Inflammatory macrophage treated with lipopolysaccharide for 1 hour (primary cell): ENCODE measurements at regions not wholly inside any gene's neighbourhood (a gene's known extent, or its start where the extent isn't known, plus 50 kb on each side); places are given as distances from the start of the nearest gene placed in this dataset.
"Not testable (repeated sequence)": the region's sequence is repeated elsewhere in the genome, so short reads cannot be mapped to it uniquely, and the experiment has no call there.

Experiments
- DNase-seq, 2 donors: peaks; one replicate each; pipeline ENCODE4 v3.0.0-alpha.2; 2020 to 2022

DNA sequence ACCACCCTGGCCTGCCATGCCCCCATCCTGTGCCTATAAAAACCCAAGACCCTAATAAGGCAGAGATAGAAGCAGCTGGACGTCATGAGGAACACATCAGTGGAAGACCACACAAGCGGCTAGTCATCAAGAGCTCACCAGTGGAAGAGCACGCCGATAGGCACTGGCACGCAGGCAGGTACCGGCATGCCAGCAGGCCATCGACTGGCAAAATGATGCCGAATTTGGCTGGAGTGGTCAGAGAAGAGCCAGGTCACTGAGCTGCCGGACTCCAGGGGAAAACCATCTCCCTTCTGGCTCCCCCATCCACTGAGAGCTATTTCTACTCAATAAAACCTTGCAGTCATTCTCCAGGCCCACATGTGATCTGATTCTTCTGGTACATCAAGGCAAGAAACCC lies 227.6 kb upstream of the EXOC2 start:
- DNase-seq, result no peak

- DNase-seq, result no peak
Observed at GRCh38 chr6:919500-919899, 226.6 kb upstream of the EXOC2 start.

DNA sequence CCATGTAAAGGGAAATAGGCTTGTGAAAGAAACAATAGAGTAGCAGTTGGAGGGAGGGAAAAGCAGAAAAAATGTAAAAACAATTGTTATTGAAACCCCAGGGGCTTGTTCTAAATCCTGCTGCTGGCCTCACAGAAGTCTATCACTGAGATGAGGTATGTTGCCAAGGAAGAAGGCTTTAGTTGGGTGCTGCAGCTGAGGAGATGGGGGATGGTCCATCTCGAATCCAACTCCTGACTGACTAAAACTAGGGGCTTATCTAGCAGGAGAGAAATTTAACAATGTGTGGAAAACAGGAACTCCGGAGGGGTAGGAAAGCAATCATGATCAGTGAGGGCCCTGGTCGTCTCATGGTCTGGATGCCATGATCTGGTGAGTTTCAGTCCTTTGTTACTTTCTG lies 225.0 kb upstream of the EXOC2 start:
- no peak for DNase-seq

DNA sequence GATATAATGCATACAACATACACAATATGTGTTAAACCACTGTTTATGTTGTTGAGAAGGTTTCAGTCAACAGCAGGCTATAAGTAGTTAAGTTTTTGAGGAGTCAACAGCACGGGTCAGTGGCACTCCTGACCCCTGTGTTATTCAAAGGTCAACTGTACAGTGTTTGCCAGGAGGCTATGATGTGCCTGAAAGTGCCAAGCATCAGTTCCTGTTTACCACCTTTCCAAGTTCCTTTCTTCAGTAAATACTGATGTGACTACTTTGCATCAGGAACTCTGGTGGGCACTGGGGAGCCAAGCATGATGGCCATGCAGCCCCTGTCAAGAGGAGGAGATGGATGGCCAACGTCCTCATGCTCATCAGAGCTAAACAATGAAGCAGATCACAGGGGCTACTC lies 224.4 kb upstream of the EXOC2 start:
- no peak for DNase-seq

- DNase-seq, result no peak
Observed at GRCh38 chr6:916131-916530, 223.2 kb upstream of the EXOC2 start.

DNA sequence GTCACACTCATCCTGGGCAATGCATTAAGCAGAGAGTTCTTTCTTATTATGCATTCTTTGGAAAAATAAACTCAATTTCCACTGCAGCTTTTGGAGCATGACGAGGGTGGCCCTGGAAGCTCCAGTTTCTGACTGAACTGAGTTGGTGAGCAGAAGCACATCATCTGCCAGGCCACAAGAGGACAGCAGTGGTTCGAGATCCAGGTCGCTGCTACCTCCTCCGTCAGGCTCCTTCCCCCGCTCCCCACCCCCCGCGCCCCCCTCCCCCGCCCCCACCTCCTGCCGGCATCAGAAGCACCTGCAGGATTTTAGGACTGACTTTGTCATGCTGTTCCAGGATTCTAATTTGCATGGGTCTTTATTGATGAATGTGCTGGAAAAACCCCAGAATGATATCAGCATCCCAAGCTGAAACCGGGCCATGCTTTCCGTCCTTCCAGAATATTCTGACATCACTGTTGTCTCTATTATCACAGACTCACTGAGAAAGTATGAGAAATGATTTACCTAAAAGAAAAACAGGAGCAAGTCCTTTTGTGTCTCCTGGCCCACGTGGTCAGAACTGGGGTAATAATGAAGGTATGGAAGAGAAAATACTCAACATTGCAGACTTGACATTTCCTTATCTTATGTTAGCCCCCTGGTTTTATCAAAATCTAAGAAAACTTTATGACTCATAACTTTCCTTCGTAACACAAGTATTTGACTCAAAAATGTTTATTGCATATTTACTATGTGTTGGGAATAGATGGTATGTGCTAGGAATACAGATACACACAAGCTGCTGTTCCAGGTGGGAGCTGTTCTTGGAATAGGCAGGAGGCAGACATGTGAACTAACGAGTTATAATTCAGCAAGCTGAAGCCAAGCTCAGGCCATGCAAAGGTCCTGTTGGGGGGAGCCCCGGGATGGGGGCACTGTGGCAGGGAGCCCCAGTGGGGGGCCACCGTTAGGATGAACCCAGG lies 220.2 kb upstream of the EXOC2 start:
- no peak for DNase-seq

GRCh38 chr6:907928-908327 lies 215.0 kb upstream of the EXOC2 start:
- no peak for DNase-seq

- no peak for DNase-seq
Observed at GRCh38 chr6:906920-907319, 214.0 kb upstream of the EXOC2 start.

- DNase-seq, result no peak
Observed at GRCh38 chr6:905556-905955, 212.6 kb upstream of the EXOC2 start.

DNA sequence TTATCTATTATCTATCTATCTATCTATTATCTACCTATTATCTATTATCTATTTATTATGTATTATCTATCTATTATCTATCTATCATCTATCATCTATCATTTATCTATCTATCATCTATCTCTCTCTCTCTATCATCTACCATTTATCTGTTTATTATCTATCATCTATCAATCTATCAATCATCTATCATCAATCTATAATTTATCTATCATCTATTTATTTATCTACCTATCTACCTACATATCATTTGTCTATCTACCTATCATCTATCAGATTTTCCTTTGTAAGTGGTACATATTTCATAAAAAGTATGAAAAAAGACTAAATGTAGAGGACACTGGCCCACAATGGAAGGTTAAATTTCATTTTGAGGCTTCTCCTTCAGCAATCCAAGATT lies 212.1 kb upstream of the EXOC2 start:
- DNase-seq, result no peak

DNA sequence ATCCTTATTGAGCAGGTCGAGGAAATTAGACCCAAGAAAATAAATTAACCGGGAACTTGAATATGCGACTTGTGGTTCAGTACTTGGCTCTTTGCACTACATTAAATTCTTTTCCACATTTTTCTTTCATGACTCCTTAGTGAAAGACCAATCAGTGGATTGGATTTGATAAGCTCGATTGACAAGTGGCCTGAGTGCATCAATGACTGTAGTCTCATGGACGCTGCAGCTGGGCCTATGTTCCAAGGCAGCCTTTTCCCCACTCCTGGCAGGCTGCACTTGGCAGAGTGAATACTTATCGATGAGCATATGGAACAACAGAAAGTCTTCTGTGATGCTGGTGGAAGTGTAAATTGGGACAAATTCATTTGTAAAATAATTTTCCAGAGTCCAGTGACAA lies 210.8 kb upstream of the EXOC2 start:
- DNase-seq, result no peak

GRCh38 chr6:901696-902460 lies 208.9 kb upstream of the EXOC2 start:
- DNase-seq, result no peak

DNA sequence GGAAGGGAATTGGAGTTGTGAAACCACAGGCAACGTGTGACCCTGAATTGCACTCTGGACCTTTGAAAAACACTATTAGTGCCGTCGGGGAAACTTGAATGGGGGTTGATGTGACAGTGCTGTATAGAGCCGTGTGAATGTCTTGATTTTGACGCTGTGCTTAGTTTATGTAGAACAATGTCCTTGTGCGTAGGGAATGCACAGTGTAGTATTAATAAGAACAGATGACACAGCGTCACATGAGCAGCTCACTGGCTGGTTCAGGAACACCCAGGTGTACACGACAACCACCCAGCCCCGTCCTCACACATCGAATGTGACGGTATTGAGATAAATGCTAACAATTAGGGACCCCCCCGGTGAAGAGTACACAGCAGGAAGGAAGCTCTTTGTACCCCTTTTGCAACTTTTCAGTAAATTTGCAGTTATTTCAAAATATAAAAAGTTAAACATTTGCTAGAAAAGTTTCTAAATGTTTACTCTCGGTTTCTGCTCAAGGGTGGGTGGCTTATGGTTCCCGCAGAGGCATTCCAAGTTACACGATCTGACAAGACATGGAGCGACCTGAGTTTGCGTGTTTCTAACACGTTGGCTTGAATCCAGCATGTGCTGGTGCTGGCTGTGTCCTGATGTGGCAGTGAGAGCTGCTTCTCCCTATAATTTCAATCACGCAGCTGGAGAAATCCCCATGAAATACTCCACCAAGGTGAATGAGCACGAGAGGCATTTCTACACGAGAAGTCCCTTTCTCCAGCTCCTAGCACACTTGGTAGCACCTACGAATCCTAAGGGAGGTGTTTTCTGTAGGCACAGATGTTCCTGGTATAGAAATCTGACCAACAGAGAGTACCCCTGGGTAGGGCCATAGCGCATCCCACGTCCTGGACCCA lies 208.0 kb upstream of the EXOC2 start:
- no peak for DNase-seq

GRCh38 chr6:897528-898207 lies 204.7 kb upstream of the EXOC2 start:
- DNase-seq, result no peak

DNA sequence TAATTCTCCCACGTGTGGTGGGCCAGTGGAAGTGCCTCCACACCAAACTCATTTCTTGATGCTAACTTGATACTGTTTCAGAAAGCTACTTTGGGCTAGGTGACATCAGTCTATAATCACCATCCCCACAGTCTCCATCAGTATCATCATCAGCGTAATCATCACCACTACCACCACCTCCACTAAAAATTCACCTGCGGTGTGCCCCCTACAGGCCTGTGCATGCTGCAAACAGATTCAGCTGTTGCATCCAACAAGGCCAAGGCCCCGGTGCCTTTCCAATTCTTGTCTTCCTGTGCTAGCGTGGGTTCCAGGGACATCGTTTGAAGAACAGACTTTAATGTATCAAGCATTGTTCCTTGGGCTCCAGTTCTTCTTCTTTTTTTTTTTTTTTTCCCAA lies 201.3 kb upstream of the EXOC2 start:
- no peak for DNase-seq

GRCh38 chr6:890995-891394 lies 198.1 kb upstream of the EXOC2 start:
- DNase-seq, result no peak

GRCh38 chr6:890201-890600 lies 197.3 kb upstream of the EXOC2 start:
- no peak for DNase-seq

GRCh38 chr6:887583-888235 lies 194.8 kb upstream of the EXOC2 start:
- no peak for DNase-seq

DNA sequence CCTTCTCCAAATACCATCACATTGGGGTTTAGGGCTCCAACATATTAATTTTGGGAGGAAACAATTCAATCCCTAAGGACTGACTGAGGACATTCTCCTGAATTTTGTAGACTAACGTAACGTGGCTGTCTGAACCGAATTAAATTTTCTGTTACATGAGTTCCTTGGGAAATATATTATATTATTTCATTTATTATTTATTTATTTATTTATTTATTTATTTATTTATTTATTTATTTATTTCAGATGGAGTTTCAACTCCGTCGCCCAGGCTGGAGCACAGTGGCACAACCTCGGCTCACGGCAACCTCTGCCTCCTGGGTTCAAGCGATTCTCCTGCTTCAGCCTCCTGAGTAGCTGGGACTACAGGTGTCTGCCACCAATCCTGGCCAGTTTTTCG lies 193.2 kb upstream of the EXOC2 start:
- not testable (repeated sequence) for DNase-seq

- no peak for DNase-seq
Observed at GRCh38 chr6:885051-885590, 192.2 kb upstream of the EXOC2 start.

DNA sequence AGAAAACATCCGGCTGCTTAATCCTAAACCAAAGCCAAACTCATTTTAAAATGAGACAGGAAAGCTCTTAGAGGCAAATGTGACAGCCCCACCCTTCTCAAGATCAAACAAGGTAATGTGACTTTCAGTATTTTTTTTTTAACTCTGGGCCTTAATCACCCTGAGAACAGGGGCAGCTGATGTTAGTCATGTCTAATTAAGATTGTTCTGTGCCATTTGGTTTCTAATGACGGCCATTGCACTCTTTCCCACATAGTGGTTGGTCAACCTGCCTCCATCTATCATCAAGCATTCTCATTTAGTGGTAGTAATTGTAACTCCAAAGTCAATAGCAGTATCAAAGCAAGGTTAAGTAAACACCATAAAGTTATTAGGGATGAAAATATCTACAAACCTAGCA lies 191.6 kb upstream of the EXOC2 start:
- no peak for DNase-seq
